GM13976 (cell line): ENCODE measurements at regions not wholly inside any gene's neighbourhood (a gene's known extent, or its start where the extent isn't known, plus 50 kb on each side); places are given as distances from the start of the nearest gene placed in this dataset.

ENCODE experiments used
- DNase-seq: peaks from one replicate; pipeline ENCODE4 v3.0.0; 2012; ENCODE audit warnings: low spot score
- in situ Hi-C: fragments of 300-500 bp; cut with MboI; formaldehyde crosslinking; loops from one replicate; pipeline ENCODE4 v1.12.0; 2022; ENCODE audit warnings: low sequenced_read_pairs, mixed read lengths, inconsistent platforms; ENCODE audit not compliant: unreplicated experiment
- TF ChIP-seq, protein P1 (sequence below): IDR thresholded peaks from 2 replicates; pipeline ENCODE4 v1.5.1; 2012; ENCODE audit warnings: borderline replicate concordance, mild to moderate bottlenecking; ENCODE audit not compliant: insufficient read depth; ENCODE audit errors: extremely low read depth, missing control alignments, control extremely low read depth

DNA sequence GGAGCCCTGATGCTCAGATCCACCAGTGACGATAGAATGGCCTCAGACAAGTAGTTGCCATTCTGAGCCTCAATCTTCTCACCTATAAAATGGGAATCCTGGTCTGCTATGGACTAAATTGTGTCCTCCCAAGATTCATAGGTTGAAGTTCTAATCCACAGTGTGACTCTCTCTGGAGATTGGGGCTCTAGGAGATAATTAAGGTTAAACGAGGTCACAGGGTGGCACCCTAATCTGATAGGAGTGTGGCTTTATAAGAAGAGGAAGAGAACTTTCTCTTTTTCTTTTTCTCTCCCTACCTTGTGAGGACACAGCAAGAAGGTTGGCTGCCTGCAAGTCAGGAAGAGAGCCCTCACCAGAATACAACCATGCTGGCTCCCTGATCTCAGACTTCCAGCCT lies 214.1 kb downstream of the KATNAL1 start:
- no peak for DNase-seq
- TF ChIP-seq, protein P1, sequence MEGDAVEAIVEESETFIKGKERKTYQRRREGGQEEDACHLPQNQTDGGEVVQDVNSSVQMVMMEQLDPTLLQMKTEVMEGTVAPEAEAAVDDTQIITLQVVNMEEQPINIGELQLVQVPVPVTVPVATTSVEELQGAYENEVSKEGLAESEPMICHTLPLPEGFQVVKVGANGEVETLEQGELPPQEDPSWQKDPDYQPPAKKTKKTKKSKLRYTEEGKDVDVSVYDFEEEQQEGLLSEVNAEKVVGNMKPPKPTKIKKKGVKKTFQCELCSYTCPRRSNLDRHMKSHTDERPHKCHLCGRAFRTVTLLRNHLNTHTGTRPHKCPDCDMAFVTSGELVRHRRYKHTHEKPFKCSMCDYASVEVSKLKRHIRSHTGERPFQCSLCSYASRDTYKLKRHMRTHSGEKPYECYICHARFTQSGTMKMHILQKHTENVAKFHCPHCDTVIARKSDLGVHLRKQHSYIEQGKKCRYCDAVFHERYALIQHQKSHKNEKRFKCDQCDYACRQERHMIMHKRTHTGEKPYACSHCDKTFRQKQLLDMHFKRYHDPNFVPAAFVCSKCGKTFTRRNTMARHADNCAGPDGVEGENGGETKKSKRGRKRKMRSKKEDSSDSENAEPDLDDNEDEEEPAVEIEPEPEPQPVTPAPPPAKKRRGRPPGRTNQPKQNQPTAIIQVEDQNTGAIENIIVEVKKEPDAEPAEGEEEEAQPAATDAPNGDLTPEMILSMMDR: no peak
- in situ Hi-C loops: no loop called here

GRCh38 chr13:30091691-30092090 lies 215.7 kb downstream of the KATNAL1 start:
- no peak for DNase-seq
- TF ChIP-seq, protein P1: no peak
- in situ Hi-C loops: no loop called here

- DNase-seq: no peak
- in situ Hi-C loops: no loop called here
- TF ChIP-seq, protein P1: no peak
Observed at GRCh38 chr13:30091035-30091434, 216.3 kb downstream of the KATNAL1 start.

DNA sequence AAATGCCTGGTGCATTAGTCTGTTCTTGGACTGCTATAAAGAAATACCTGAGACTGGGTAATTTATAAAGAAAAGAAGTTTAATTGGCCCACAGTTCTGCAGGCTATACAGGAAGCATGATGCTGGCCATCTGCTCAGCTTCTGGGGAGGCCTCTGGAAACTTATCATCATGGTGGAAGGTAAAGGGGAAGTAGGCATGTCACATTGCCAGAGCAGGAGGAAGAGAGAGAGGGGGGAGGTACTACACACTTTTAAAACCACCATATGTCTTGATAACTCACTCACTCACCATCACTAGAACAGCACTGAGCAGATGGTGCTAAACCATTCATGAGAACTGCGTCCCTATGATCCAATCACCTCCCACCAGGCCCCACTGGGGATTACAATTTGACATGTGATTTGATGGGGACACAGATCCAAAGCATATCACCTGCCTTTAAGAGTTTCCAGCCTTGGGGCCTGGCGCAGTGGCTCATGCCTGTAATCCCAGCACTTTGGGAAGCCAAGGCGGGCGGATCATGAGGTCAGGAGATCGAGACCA lies 219.0 kb downstream of the KATNAL1 start:
- TF ChIP-seq, protein P1: no peak
- in situ Hi-C loops: no loop called here
- DNase-seq: no peak

GRCh38 chr13:30085087-30085486 lies 222.3 kb downstream of the KATNAL1 start:
- DNase-seq: no peak
- TF ChIP-seq, protein P1: no peak
- in situ Hi-C loops: no loop called here

DNA sequence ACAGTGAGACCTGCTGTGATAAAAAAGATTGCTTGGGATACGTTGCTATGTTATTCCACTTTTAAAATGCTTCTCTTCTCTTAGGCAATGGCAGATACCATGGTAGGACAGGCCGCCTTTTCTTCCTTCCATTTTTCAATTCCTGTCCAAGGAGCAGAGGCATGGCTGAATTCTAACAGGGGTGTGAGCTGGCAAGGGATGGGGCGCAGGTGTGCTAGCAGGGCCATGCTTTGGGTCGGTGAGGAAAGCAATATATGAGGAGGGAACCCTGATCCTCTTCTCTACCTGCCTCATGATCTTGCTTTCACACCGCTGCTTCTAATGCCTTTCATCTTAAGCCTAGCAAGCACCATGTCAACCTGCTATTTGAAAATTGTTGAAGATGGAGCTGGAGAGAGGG lies 225.0 kb downstream of the KATNAL1 start:
- in situ Hi-C loops: no loop called here
- no peak for DNase-seq
- TF ChIP-seq, protein P1: no peak

DNA sequence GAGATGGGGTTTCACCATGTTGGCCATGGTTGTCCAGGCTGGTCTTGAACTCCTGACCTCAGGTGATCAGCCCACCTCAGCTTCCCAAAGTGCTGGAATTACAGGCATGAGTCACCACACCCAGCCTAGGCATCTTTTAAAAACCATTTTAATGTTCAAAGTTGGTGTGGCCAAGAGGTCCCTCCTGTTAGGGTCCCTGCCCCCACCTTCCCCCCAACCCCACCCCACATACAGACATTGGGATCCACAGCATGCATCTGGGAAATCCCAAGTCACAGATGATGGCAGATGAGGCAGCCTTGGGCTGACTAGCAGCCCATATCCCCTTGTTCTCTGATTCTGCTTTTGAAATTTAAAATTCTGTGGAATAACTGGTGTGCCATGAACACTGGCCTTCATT lies 226.0 kb downstream of the KATNAL1 start:
- no peak for DNase-seq
- in situ Hi-C loops: no loop called here
- TF ChIP-seq, protein P1: no peak
